Spinal cord (tissue), 9 donors: ENCODE measurements at regions not wholly inside any gene's neighbourhood (a gene's known extent, or its start where the extent isn't known, plus 50 kb on each side); places are given as distances from the start of the nearest gene placed in this dataset.

Experiments used
- DNase-seq, 6 donors: peaks; one replicate each; pipeline versions ENCODE4 v3.0.0 to v3.0.0-alpha.2; 2013 to 2015; ENCODE audit warnings: low spot score in 6 of 6, low read depth in 4 of 6
- H3K27ac ChIP-seq: one replicate; pipeline ENCODE4 v1.5.1; 2013; ENCODE audit warnings: low read depth, low read length, control low read depth
- H3K27me3 ChIP-seq: one replicate; pipeline ENCODE4 v1.6.1; 2013; ENCODE audit warnings: low read length; ENCODE audit not compliant: control insufficient read depth, insufficient read depth
- H3K36me3 ChIP-seq: one replicate; pipeline ENCODE4 v1.6.1; 2013; ENCODE audit warnings: low read length; ENCODE audit not compliant: control insufficient read depth, insufficient read depth
- H3K4me1 ChIP-seq: one replicate; pipeline ENCODE4 v1.6.1; 2013; ENCODE audit warnings: low read length; ENCODE audit not compliant: control insufficient read depth, insufficient read depth
- H3K4me3 ChIP-seq: one replicate; pipeline ENCODE4 v1.5.1; 2013; ENCODE audit warnings: low read depth, low read length, control low read depth
- H3K9me3 ChIP-seq: one replicate; pipeline ENCODE4 v1.6.1; 2013; ENCODE audit warnings: low read length; ENCODE audit not compliant: control insufficient read depth, insufficient read depth
- WGBS: methylation state at CpG from one replicate; pipeline ENCODE4 v1.1.5; 2013; ENCODE audit warnings: missing lambda C conversion rate; ENCODE audit not compliant: insufficient coverage; 5-methylcytosine and 5-hydroxymethylcytosine counted together
- donor health status: healthy.

DNA sequence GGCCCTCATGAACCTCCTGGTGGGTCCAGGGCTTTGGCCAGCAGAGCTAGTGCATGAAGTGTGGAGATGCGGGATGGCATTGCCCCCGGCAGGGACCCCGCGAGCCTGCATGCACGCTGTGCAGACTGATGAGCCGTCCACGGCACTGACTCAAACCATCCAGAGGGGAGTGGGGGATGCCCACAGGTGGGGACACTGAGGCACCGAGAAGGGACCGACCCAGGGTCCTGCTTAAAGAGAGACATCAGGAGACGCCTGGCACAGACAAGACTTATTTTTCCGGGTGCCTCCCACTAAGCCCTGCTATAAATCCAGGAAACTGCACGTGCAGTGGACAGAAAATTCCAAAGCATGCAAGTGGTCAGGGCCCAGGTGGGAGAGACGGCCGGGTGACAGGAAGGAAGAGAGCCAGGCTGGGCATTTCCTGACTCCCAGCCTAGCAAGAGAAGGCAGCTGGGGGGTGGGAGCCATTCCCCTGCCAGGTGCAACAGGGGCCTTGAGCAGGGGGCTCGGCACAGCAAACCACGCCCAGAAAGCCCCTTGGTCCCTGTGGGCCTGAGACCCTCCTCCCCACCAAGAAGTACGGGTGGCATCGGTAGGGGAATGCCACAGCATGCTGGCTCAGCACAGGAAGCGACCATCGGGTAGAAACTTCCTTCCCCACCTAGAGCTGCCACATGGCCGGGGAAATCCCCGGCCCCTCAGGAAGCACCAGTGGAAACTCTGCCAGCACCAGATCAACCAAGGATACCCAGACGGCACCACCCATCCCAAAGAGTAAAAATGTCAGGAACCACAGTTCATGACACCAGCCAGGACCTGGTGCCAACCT lies 91.5 kb downstream of the FOXL3 start:
- WGBS, result 76% methylated on average over 19 of the region's 23 CpGs
- Histone ChIP-seq H3K9me3 (peaks cover 1% of the 10 kb centered on the region), H3K27ac (no peak overlapping the region), H3K27me3 (peaks cover 24% of the 10 kb centered on the region), H3K4me3 (no peak overlapping the region), H3K4me1 (peaks cover 24% of the 10 kb centered on the region), H3K36me3 (no peaks in the 10 kb centered on the region)
- no peak for DNase-seq

DNA sequence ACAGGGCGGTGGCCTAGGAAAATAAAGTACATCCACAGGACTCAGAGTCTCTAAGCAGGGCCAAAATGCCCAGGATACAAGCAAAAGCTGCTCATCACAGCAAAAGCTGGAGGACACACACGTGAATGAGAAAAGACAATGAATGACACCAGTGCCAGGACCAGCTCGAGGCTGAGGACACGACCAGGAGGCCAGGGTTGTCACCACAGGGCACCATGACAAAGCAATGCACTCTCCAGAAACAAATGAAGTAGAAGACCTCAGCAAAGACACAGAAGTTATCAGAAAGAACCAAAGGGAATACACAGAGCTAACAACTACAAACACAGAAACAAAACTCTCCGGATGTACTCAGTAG lies 92.1 kb downstream of the FOXL3 start:
- WGBS, result 61% methylated on average over 4 of the region's 5 CpGs
- Histone ChIP-seq H3K4me1 (peaks cover 23% of the 10 kb centered on the region), H3K27me3 (peaks cover 20% of the 10 kb centered on the region), H3K4me3 (no peak overlapping the region), H3K36me3 (no peaks in the 10 kb centered on the region), H3K9me3 (peaks cover 1% of the 10 kb centered on the region), H3K27ac (no peak overlapping the region)
- no peak for DNase-seq

DNA sequence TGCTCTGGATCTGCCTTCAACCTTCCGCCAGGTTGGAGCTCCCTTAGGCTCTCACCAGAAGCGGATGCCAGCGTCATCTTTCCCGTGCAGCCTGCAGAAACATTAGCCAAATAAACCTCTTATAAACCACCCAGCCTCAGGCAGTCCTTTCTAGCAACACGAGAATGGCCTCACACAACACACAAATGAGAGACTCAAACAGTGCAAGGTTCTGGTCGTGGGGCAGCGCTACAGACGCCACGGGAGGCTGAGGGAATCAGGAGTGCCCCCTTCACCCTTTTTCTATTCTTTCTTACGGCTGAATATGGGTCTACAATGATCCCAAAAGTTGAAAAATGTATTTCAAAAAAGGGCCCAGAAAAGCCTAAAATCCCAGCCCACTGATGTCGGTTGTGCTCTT lies 96.4 kb downstream of the FOXL3 start:
- Histone ChIP-seq H3K9me3 (peaks cover 1% of the 10 kb centered on the region), H3K36me3 (no peaks in the 10 kb centered on the region), H3K27me3 (peaks cover 4% of the 10 kb centered on the region), H3K4me3 (no peak overlapping the region), H3K27ac (no peak overlapping the region), H3K4me1 (peaks cover 2% of the 10 kb centered on the region)
- DNase-seq, result no peak
- WGBS, result 91% methylated on average over 9 of the region's 11 CpGs

- WGBS, result 91% methylated on average over 35 of the region's 35 CpGs
- no peak overlapping the region for H3K4me3 ChIP-seq
- no peaks in the 10 kb centered on the region for H3K4me1 ChIP-seq
- H3K36me3 ChIP-seq, result no peaks in the 10 kb centered on the region
- no peaks in the 10 kb centered on the region for H3K27me3 ChIP-seq
- no peak for DNase-seq
- peaks cover 1% of the 10 kb centered on the region for H3K9me3 ChIP-seq
- no peak overlapping the region for H3K27ac ChIP-seq
Observed at GRCh38 chr7:387132-388022, 97.4 kb downstream of the FOXL3 start.

DNA sequence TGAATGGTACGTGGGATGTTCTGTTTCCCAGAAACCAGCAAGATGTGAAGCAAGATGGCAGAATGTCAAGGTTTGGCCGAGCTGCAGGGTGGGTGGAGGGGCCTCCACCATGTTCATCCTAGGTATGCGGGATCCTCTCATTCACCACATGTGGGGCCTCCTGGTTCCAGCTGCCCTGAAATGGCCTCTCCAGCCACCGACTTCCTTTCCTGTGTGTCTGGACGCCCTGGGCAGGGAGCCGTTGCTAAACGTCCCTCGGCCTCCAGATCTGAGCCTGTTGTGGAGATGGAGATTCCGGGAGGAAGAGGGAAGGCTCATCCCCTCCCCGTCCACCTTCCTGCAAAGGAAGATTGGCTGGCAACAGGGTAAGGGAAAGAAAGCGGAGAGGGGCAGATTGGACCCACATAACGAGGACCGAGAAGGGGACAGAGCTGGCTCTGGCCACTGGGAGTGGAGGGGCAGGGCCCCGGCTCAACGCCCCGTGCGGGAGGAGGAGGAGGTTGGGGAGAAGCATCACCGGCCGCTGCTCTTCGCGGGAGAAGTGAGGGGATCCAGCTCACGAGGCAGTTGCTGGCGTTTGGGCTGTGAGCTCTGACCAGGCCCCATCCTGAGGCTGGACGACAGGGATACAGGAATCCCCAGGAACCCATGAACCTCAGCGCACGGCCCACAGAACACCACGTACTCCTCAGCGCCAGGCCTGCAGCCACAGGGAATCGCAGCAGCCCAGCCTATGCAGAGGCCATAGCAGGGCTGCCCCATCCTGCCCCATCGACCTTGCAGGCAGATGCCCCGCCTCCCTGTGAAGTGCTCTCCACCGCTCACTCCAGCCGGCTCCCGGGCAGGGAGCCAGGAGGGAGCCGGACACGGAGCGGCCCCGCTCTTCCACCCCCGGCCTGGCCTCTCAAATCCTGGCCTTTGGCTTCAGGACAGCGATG lies 98.3 kb downstream of the FOXL3 start:
- Histone ChIP-seq H3K36me3 (no peaks in the 10 kb centered on the region), H3K4me1 (no peaks in the 10 kb centered on the region), H3K27me3 (no peaks in the 10 kb centered on the region), H3K4me3 (no peak overlapping the region), H3K27ac (no peak overlapping the region), H3K9me3 (peaks cover 1% of the 10 kb centered on the region)
- 86% methylated on average over 38 of the region's 40 CpGs for WGBS
- no peak for DNase-seq

GRCh38 chr7:388961-389701 lies 99.2 kb downstream of the FOXL3 start:
- Histone ChIP-seq H3K36me3 (no peaks in the 10 kb centered on the region), H3K27ac (no peak overlapping the region), H3K27me3 (no peaks in the 10 kb centered on the region), H3K9me3 (no peaks in the 10 kb centered on the region), H3K4me1 (no peaks in the 10 kb centered on the region), H3K4me3 (no peak overlapping the region)
- WGBS, result 94% methylated on average over 30 of the region's 31 CpGs
- no peak for DNase-seq

- Histone ChIP-seq H3K4me1 (no peaks in the 10 kb centered on the region), H3K9me3 (no peaks in the 10 kb centered on the region), H3K27ac (no peak overlapping the region), H3K36me3 (no peaks in the 10 kb centered on the region), H3K4me3 (no peak overlapping the region), H3K27me3 (no peaks in the 10 kb centered on the region)
- 78% methylated on average over 21 of the region's 21 CpGs for WGBS
- no peak for DNase-seq
Observed at GRCh38 chr7:389911-390601, 100.1 kb downstream of the FOXL3 start.

DNA sequence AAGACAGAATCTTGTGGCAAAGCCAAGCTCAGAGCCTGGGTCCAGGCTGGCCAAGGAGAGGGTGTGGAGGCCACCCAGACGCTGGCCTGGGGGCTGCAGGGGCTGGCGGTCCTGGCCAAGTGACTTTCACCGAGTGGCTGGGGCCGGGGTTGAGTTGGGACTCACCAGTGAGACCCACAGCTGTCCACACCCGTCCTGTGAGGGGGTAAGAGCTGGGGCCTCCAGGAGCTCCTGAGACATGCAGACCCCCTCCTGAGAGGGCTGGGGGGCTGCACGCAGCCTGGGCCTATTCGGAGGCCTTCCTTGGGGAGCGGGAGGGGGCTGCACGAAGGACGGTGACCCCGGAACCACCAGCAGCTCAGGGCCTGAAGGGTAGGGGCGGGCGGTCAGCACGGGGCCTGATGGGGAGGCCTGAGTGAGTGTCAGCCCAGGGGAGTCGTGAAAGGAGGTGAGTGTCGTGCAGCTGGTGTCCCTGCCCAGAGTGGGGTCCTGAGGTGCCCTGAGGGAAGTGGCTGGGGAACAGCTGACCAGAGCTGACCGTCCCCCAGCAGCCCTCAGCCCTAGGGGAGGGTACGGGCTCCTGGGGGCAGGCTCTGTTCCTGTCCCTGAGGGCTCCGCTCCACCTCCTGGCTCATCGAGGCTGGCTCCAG lies 100.9 kb downstream of the FOXL3 start:
- H3K27ac ChIP-seq, result no peak overlapping the region
- H3K27me3 ChIP-seq, result no peaks in the 10 kb centered on the region
- H3K36me3 ChIP-seq, result no peaks in the 10 kb centered on the region
- peaks cover 7% of the 10 kb centered on the region for H3K9me3 ChIP-seq
- no peak overlapping the region for H3K4me3 ChIP-seq
- DNase-seq, result no peak
- H3K4me1 ChIP-seq, result no peaks in the 10 kb centered on the region
- 81% methylated on average over 19 of the region's 20 CpGs for WGBS
